Kidney epithelial cell (primary cell): ENCODE measurements at regions not wholly inside any gene's neighbourhood (a gene's known extent, or its start where the extent isn't known, plus 50 kb on each side); places are given as distances from the start of the nearest gene placed in this dataset.
A peak's percentile ranks its signal among the peaks of the same experiment; 100 is the strongest.

Experiments
- DNase-seq: peaks from one replicate; pipeline ENCODE4 v3.0.0-alpha.2; 2010; ENCODE audit warnings: low read depth
- H3K27me3 ChIP-seq: 2 replicates; pipeline ENCODE4 v1.6.0; 2011; ENCODE audit warnings: low read length; ENCODE audit not compliant: control insufficient read depth, insufficient read depth
- H3K36me3 ChIP-seq: 2 replicates; pipeline ENCODE4 v1.5.1; 2011; ENCODE audit warnings: low read length; ENCODE audit not compliant: control insufficient read depth, insufficient read depth
- H3K4me3 ChIP-seq: 2 replicates; pipeline ENCODE4 v1.5.1; 2011; ENCODE audit warnings: low read depth, mild to moderate bottlenecking, control low read depth, low read length
- CTCF ChIP-seq: IDR thresholded peaks from 2 replicates; pipeline ENCODE4 v1.5.1; 2011; ENCODE audit warnings: mild to moderate bottlenecking, moderate library complexity, low read length, control low read depth, inconsistent platforms; ENCODE audit not compliant: insufficient read depth, poor library complexity, severe bottlenecking

- Histone ChIP-seq H3K27me3 (no peaks in the 10 kb centered on the region), H3K36me3 (no peaks in the 10 kb centered on the region), H3K4me3 (no peak overlapping the region)
- TF ChIP-seq CTCF, result no peak
- no peak for DNase-seq
Observed at GRCh38 chr7:35436452-35436851, 182.6 kb upstream of the TBX20 start.

- Histone ChIP-seq H3K4me3 (no peak overlapping the region), H3K27me3 (no peaks in the 10 kb centered on the region), H3K36me3 (no peaks in the 10 kb centered on the region)
- DNase-seq, result no peak
- TF ChIP-seq CTCF, result peak; percentile 31
Observed at GRCh38 chr7:35430547-35431153, 176.8 kb upstream of the TBX20 start.

- Histone ChIP-seq H3K27me3 (no peaks in the 10 kb centered on the region), H3K36me3 (no peaks in the 10 kb centered on the region), H3K4me3 (no peak overlapping the region)
- TF ChIP-seq CTCF, result peak; percentile 89
- DNase-seq, result peak; percentile 4
Observed at GRCh38 chr7:35424869-35425495, 171.1 kb upstream of the TBX20 start.

- Histone ChIP-seq H3K4me3 (no peak overlapping the region), H3K36me3 (no peaks in the 10 kb centered on the region), H3K27me3 (no peaks in the 10 kb centered on the region)
- DNase-seq, result no peak
- TF ChIP-seq CTCF, result no peak
Observed at GRCh38 chr7:35424440-35424839, 170.5 kb upstream of the TBX20 start.

- Histone ChIP-seq H3K4me3 (no peak overlapping the region), H3K36me3 (no peaks in the 10 kb centered on the region), H3K27me3 (no peaks in the 10 kb centered on the region)
- TF ChIP-seq CTCF, result no peak
- DNase-seq, result no peak
Observed at GRCh38 chr7:35422715-35423114, 168.8 kb upstream of the TBX20 start.

- no peak for DNase-seq
- no peak for TF ChIP-seq CTCF
- Histone ChIP-seq H3K4me3 (no peak overlapping the region), H3K36me3 (no peaks in the 10 kb centered on the region), H3K27me3 (no peaks in the 10 kb centered on the region)
Observed at GRCh38 chr7:35420656-35421055, 166.8 kb upstream of the TBX20 start.
